ENCODE measurements at regions not wholly inside any gene's neighbourhood (a gene's known extent, or its start where the extent isn't known, plus 50 kb on each side); places are given as distances from the start of the nearest gene placed in this dataset.

GRCh38 chr22:27139935-27140511 lies 482.6 kb downstream of the MIAT start:
- TF ChIP-seq CTCF (IDR thresholded peaks at IDR 0.05) = no peak
- no peak for TF ChIP-seq POLR2A (IDR thresholded peaks at IDR 0.05)
- no peak for TF ChIP-seq EP300 (IDR thresholded peaks at IDR 0.05)
